ENCODE measurements at regions not wholly inside any gene's neighbourhood (a gene's known extent, or its start where the extent isn't known, plus 50 kb on each side); places are given as distances from the start of the nearest gene placed in this dataset.

GRCh38 chr3:76908156-76908555 lies 131.7 kb upstream of the ROBO2 start (continued):
- no peak for TF ChIP-seq SAP30 (IDR thresholded peaks at IDR 0.05; ENCODE audit: borderline replicate concordance, insufficient read depth, low read depth, low read length, poor library complexity, severe bottlenecking)
- TF ChIP-seq GATAD2A (IDR thresholded peaks at IDR 0.05): no peak
- TF ChIP-seq RBM17 (IDR thresholded peaks at IDR 0.05; ENCODE audit: borderline replicate concordance, low read depth, low read length): no peak
- no peak for TF ChIP-seq SUPT5H (IDR thresholded peaks at IDR 0.05)
- no peak for TF ChIP-seq ZBTB5 (IDR thresholded peaks at IDR 0.05)
- no peak for TF ChIP-seq HMGN3 (IDR thresholded peaks at IDR 0.05; ENCODE audit: borderline replicate concordance, extremely low read depth, insufficient read length, low read depth, low read length)
- TF ChIP-seq ZNF398 (CRISPR knock-in tag; IDR thresholded peaks at IDR 0.05): no peak
- no peak for TF ChIP-seq ZNF639 (CRISPR knock-in tag; conservative IDR thresholded peaks at IDR 0.05 in 1 of 2, IDR thresholded peaks at IDR 0.05 in 1 of 2)
- TF ChIP-seq ZNF766 (CRISPR knock-in tag; conservative IDR thresholded peaks at IDR 0.05): no peak
- TF ChIP-seq SREBF1 (IDR thresholded peaks at IDR 0.05; ENCODE audit: borderline replicate concordance, low read depth, low read length): no peak

Data from K562 (cell line).